HFF-Myc (cell line): ENCODE measurements at regions not wholly inside any gene's neighbourhood (a gene's known extent, or its start where the extent isn't known, plus 50 kb on each side); places are given as distances from the start of the nearest gene placed in this dataset.

ENCODE experiments used
- DNase-seq: peaks from one replicate; pipeline ENCODE4 v3.0.0-alpha.2; 2011; ENCODE audit warnings: low read depth; ENCODE audit errors: extremely low read depth
- H3K4me3 ChIP-seq: replicated peaks from 2 replicates; pipeline ENCODE4 v1.5.1; 2011; ENCODE audit warnings: low read depth, mild to moderate bottlenecking, control low read depth, low read length
- TF ChIP-seq, protein P1 (sequence below): IDR thresholded peaks from 2 replicates; pipeline ENCODE4 v1.5.1; 2012; ENCODE audit warnings: mild to moderate bottlenecking, low read depth, low read length, control low read depth; ENCODE audit errors: missing control alignments

DNA sequence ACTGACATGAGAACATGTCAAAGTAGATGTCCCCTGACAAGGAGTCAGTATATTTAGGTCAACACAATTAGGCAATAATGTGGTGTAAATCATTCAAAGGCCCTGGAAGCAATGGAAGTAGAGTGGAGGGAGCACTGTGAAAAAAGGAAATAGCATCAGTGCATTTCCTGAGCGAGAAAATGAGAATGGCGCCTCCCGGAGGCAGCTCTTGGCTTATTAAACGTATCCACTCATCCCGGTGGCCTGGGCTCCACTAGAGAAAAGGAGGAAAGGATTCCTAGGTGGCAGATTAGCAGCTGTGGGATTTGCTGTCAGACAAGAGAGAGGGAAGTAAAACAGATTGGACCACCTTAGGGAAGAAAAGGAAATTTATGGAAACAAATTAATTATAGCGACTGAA lies 173.7 kb upstream of the TMTC4 start:
- no peak overlapping the region for H3K4me3 ChIP-seq
- DNase-seq, result no peak
- TF ChIP-seq, protein P1, sequence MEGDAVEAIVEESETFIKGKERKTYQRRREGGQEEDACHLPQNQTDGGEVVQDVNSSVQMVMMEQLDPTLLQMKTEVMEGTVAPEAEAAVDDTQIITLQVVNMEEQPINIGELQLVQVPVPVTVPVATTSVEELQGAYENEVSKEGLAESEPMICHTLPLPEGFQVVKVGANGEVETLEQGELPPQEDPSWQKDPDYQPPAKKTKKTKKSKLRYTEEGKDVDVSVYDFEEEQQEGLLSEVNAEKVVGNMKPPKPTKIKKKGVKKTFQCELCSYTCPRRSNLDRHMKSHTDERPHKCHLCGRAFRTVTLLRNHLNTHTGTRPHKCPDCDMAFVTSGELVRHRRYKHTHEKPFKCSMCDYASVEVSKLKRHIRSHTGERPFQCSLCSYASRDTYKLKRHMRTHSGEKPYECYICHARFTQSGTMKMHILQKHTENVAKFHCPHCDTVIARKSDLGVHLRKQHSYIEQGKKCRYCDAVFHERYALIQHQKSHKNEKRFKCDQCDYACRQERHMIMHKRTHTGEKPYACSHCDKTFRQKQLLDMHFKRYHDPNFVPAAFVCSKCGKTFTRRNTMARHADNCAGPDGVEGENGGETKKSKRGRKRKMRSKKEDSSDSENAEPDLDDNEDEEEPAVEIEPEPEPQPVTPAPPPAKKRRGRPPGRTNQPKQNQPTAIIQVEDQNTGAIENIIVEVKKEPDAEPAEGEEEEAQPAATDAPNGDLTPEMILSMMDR, result no peak

DNA sequence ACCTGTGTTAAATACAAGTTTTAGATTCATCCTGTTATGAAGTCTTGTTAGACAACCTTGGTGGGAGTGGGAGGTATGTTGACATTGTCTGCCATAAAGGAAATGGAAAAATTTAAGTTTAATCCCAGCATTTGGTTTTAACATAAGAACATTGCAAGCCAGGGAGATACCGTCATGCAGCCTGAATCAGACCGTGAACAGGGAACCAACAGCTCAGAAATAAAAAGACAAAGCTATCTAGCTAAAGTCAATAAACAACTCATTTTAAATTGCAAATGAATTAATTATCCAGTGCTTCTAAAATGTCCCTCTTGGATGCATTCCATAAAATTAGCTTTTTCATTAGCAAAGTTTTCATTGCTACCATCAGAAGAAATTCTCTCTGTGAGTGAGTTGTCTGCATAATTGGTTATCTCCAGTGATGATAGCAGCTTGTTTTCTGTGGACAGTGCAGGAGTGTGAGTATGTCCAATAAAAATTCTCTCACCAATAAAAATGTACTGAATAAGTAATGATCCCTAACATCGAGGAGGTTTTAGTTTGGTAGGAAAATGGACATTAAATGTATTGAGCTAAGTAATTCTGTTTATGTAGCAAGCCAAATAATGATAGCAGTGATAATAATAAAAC lies 170.6 kb upstream of the TMTC4 start:
- DNase-seq, result no peak

DNA sequence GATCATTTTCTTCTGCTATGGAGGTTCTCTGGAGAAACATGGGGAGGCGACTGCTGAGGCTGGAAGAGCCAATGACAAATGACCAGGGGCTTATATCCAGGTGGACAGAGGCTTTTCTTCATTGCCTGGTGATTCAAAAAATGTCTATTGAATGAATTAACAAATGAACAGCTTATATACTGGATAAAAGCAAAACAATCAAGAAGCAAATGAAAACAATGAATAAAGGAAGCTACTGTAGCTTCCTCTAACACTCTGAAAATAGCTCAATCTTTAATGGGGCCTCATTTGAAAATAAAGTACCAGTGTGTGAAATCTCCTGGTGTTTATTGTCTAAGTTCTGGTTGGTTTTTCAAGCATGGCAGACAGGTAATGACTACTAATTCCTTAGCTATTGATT lies 167.5 kb upstream of the TMTC4 start:
- H3K4me3 ChIP-seq, result no peak overlapping the region
- TF ChIP-seq, protein P1, result no peak
- no peak for DNase-seq

More for the DNA sequence above, 170.6 kb upstream of the TMTC4 start:
- no peak overlapping the region for H3K4me3 ChIP-seq
- TF ChIP-seq, protein P1, result no peak

DNA sequence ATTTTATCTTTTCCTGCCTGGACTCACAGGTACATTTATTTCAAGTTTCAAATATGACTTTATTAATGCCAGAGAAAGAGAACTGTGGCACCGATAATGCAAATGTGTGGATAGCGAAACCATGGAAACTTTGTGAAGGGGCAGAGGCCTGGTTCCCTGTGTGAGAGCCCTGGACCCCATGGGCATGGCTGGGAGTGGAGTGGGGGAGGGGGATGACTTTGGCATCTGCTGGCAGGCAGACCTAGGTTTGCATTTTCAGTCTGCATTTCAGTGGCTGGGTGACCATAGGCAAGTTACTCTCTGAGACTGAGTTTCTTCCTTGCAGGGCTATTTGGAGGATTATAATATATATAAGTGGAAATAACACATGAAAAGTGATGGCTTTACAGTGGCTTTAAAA lies 163.8 kb upstream of the TMTC4 start:
- no peak for DNase-seq
- TF ChIP-seq, protein P1, result no peak
- H3K4me3 ChIP-seq, result no peak overlapping the region

DNA sequence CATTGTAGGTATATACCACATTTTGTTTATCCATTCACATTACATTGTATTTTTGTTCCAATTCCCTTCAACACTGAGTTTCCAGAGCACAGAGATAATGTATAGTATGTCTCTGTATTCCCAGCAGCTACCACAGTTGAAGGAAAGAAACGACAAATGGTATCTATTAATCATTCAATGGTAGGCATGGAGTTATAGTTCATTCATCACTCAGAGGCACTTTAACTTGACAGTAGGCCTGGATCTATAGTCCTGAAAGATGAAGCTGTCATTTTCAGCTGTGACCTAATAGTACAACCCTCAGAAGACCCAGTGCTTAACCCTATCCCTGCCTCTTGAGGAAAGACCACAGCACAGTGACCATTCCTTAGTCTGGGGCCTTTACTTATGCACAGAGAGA lies 163.0 kb upstream of the TMTC4 start:
- H3K4me3 ChIP-seq, result no peak overlapping the region
- TF ChIP-seq, protein P1, result no peak
- DNase-seq, result no peak

DNA sequence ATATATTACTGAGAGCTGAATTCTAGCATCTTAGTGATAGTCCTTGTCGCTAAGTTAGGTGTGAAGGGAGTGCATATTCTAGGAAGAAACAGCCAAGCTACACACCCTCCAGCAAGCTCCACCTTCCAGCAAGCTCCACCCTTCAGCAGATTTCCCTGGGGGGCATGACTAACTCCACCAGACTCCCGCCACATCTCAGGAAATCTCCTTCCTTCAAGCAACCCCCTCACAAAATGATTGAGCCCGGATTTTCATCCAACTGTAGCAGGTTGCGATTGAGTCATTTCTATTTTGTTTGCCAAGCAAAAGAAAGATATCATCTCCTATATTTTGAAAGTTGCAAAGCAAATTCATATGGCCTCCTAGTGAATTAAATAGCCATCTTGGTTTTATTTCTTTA lies 162.1 kb upstream of the TMTC4 start:
- no peak for DNase-seq
- TF ChIP-seq, protein P1, result no peak

DNA sequence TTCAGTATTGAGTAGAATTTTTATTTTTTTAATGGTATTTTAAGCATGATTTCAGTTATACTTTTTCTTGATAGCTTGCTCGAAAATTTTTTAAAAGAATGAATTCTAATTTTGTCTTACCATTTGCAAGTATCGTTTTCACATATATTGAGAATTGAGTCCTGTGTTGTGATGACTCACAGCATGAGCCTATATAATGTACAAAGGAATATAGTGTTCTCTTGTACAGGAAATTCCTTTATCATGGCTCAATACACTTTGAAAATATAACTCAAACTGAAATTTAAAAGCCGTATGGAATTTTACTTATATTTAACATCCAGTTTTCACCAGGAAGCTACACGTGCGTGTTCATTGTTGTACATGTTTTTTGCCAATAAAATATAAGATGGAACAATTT lies 161.1 kb upstream of the TMTC4 start:
- no peak overlapping the region for H3K4me3 ChIP-seq
- no peak for DNase-seq

More for the DNA sequence above, 162.1 kb upstream of the TMTC4 start:
- H3K4me3 ChIP-seq, result no peak overlapping the region

More for the DNA sequence above, 161.1 kb upstream of the TMTC4 start:
- TF ChIP-seq, protein P1, result no peak
